GM12872 (cell line): ENCODE measurements at regions not wholly inside any gene's neighbourhood (a gene's known extent, or its start where the extent isn't known, plus 50 kb on each side); places are given as distances from the start of the nearest gene placed in this dataset.

Source experiments
- TF ChIP-seq, protein P1 (sequence below): IDR thresholded peaks from 3 replicates; pipeline ENCODE4 v1.5.1; 2011; ENCODE audit warnings: low read depth, mild to moderate bottlenecking, low read length, moderate library complexity; ENCODE audit not compliant: insufficient read depth

DNA sequence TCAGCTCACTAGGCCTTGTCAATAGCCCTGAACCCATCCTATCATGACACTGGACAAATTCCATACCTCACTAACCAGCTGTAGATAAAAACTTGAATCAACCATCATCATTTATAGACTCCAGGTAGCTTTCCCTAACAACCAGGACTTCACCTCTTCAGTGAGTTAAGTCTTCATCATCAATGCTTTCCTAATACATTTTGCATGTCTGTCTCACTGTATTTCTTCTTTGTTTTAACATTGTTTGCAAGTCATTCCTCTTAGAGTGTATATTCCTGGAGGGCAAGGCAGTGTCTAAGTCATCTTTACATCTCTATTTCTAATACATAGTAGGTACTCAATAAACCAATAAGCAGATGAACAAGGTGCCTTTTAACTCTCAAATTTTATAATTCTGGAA is 123.4 kb upstream of the RFC3 start:
- TF ChIP-seq, protein P1, sequence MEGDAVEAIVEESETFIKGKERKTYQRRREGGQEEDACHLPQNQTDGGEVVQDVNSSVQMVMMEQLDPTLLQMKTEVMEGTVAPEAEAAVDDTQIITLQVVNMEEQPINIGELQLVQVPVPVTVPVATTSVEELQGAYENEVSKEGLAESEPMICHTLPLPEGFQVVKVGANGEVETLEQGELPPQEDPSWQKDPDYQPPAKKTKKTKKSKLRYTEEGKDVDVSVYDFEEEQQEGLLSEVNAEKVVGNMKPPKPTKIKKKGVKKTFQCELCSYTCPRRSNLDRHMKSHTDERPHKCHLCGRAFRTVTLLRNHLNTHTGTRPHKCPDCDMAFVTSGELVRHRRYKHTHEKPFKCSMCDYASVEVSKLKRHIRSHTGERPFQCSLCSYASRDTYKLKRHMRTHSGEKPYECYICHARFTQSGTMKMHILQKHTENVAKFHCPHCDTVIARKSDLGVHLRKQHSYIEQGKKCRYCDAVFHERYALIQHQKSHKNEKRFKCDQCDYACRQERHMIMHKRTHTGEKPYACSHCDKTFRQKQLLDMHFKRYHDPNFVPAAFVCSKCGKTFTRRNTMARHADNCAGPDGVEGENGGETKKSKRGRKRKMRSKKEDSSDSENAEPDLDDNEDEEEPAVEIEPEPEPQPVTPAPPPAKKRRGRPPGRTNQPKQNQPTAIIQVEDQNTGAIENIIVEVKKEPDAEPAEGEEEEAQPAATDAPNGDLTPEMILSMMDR, result no peak

DNA sequence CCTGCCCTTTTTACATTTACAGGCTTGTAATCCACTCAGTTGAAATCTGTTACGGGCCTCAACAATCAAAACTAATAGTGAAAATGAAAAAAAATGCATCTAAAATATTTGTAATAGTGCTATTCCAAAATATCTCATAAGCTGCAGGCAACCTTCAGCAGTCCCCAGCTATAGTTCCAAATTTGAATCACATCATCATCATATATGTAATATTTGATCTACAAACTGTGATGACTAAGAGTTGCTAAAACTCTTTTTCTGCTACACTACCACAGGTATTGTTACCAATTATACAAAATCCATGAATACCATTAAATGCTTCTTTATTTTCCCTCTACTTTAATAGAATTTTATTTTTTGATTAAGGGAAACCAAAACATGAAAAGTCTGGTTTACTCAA is 121.4 kb upstream of the RFC3 start:
- TF ChIP-seq, protein P1, result no peak

- TF ChIP-seq, protein P1, result no peak
Observed at GRCh38 chr13:33697926-33698325, 120.0 kb upstream of the RFC3 start.

DNA sequence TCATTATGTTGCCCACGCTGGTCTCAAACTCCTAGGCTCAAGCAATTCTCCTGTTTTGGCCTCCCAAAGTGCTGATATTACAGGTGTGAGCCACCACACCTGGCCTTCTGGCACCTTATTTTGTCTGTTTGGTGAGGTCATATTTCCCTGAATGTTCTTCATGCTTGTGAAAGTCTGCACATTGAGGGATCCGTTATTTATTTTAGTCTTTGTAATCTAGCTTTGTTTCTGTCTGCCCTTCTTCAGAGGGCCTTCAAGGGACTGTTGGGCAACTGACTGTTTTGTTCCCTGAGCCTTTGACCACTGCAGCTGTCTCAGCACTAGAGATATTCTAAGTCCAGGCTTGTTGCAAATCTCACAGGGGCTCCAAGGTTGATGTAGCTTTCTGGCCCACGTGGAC is 110.5 kb upstream of the RFC3 start:
- TF ChIP-seq, protein P1, result no peak

GRCh38 chr13:33710924-33711323 is 107.0 kb upstream of the RFC3 start:
- TF ChIP-seq, protein P1, result no peak

DNA sequence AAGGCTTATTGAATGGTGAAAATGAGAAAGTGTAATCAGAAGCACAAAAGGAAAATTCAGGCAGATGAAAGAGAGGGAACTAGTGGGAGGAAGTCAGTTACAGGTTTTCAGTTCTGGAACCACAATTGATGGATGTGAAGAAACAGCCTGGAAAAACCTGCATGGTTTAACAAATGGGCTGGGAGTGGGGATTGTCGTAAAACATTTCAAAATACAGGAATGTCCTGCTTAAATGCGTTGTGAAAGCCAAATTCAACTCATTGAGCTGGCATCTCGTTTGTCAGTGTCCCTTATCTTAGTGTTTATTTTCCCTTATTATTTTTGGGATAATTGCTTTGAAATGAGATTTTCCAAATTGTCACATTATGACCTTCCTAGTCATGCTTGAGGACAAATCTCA is 106.5 kb upstream of the RFC3 start:
- TF ChIP-seq, protein P1, result no peak

GRCh38 chr13:33717775-33718174 is 100.2 kb upstream of the RFC3 start:
- TF ChIP-seq, protein P1, result no peak

- TF ChIP-seq, protein P1, result no peak
Observed at GRCh38 chr13:33721724-33722123, 96.2 kb upstream of the RFC3 start.
